ENCODE measurements at regions not wholly inside any gene's neighbourhood (a gene's known extent, or its start where the extent isn't known, plus 50 kb on each side); places are given as distances from the start of the nearest gene placed in this dataset.

DNA sequence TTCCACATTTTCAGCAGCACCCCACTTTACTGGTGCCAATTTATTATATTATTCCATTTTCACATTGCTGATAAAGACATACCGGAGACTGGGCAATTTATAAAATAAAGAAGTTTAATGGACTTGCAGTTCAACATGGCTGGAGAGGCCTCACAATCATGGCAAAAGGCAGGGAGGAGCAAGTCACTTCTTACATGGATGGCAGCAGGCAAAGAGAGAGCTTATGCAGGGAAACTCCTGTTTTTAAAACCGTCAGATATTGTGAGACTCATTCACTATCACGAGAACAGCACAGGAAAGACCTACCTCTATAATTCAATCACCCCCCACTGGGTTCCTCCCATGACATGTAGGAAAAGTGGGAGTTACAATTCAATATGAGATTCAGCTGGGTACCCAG is 641.8 kb upstream of the MEF2C start:
- TF ChIP-seq, protein P1, sequence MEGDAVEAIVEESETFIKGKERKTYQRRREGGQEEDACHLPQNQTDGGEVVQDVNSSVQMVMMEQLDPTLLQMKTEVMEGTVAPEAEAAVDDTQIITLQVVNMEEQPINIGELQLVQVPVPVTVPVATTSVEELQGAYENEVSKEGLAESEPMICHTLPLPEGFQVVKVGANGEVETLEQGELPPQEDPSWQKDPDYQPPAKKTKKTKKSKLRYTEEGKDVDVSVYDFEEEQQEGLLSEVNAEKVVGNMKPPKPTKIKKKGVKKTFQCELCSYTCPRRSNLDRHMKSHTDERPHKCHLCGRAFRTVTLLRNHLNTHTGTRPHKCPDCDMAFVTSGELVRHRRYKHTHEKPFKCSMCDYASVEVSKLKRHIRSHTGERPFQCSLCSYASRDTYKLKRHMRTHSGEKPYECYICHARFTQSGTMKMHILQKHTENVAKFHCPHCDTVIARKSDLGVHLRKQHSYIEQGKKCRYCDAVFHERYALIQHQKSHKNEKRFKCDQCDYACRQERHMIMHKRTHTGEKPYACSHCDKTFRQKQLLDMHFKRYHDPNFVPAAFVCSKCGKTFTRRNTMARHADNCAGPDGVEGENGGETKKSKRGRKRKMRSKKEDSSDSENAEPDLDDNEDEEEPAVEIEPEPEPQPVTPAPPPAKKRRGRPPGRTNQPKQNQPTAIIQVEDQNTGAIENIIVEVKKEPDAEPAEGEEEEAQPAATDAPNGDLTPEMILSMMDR (IDR thresholded peaks at IDR 0.05; ENCODE audit: insufficient read depth, low read length): no peak
- no peak for TF ChIP-seq POLR2AphosphoS5 (IDR thresholded peaks at IDR 0.05; ENCODE audit: low read depth)
- TF ChIP-seq, protein P2, sequence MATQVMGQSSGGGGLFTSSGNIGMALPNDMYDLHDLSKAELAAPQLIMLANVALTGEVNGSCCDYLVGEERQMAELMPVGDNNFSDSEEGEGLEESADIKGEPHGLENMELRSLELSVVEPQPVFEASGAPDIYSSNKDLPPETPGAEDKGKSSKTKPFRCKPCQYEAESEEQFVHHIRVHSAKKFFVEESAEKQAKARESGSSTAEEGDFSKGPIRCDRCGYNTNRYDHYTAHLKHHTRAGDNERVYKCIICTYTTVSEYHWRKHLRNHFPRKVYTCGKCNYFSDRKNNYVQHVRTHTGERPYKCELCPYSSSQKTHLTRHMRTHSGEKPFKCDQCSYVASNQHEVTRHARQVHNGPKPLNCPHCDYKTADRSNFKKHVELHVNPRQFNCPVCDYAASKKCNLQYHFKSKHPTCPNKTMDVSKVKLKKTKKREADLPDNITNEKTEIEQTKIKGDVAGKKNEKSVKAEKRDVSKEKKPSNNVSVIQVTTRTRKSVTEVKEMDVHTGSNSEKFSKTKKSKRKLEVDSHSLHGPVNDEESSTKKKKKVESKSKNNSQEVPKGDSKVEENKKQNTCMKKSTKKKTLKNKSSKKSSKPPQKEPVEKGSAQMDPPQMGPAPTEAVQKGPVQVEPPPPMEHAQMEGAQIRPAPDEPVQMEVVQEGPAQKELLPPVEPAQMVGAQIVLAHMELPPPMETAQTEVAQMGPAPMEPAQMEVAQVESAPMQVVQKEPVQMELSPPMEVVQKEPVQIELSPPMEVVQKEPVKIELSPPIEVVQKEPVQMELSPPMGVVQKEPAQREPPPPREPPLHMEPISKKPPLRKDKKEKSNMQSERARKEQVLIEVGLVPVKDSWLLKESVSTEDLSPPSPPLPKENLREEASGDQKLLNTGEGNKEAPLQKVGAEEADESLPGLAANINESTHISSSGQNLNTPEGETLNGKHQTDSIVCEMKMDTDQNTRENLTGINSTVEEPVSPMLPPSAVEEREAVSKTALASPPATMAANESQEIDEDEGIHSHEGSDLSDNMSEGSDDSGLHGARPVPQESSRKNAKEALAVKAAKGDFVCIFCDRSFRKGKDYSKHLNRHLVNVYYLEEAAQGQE (IDR thresholded peaks at IDR 0.05; ENCODE audit: insufficient replicate concordance, low read depth): no peak
